Natural killer cell treated with Interleukin-12 subunit alpha and Interleukin-12 subunit beta and Interleukin-15 and Interleukin-18, amount 100 ng/mL, for 72 hours (primary cell): ENCODE measurements at regions not wholly inside any gene's neighbourhood (a gene's known extent, or its start where the extent isn't known, plus 50 kb on each side); places are given as distances from the start of the nearest gene placed in this dataset.
A peak's percentile ranks its signal among the peaks of the same experiment; 100 is the strongest.

ENCODE experiments used
- ATAC-seq, 2 donors: fragments of 150-1000 bp; cut with Tn5 transposase in 1 of 2; sonication (Bioruptor Pico), chemical (Tn5 transposase) in 1 of 2; 2 replicates each; pipeline ENCODE4 v1.10.0; 2021
- DNase-seq: peaks from one replicate; pipeline ENCODE4 v3.0.0; 2022; ENCODE audit warnings: low spot score
- H3K27ac Mint-ChIP-seq, 2 donors: 1 replicate in 1 of 2; 2 replicates in 1 of 2; pipeline ENCODE4 v1.8.0; 2022; ENCODE audit warnings: mixed read lengths in 2 of 2, mild to moderate bottlenecking in 1 of 2, moderate library complexity in 1 of 2
- H3K27me3 Mint-ChIP-seq, 2 donors: 1 replicate in 1 of 2; 2 replicates in 1 of 2; pipeline ENCODE4 v1.8.0; 2022; ENCODE audit warnings: mixed read lengths in 2 of 2
- H3K36me3 Mint-ChIP-seq: one replicate; pipeline ENCODE4 v1.8.0; 2022; ENCODE audit warnings: mixed read lengths
- H3K4me1 Mint-ChIP-seq, 2 donors: 1 replicate in 1 of 2; 2 replicates in 1 of 2; pipeline ENCODE4 v1.8.0; 2022; ENCODE audit warnings: low read depth in 2 of 2, mixed read lengths in 2 of 2, mild to moderate bottlenecking in 1 of 2
- H3K4me3 Mint-ChIP-seq: one replicate; pipeline ENCODE4 v1.8.0; 2022; ENCODE audit warnings: mixed read lengths
- H3K9me3 Mint-ChIP-seq: 2 replicates; pipeline ENCODE4 v1.8.0; 2022; ENCODE audit warnings: mixed read lengths

- no peak overlapping the region for H3K4me3 Mint-ChIP-seq
- H3K27ac Mint-ChIP-seq: no peak overlapping the region
- H3K4me1 Mint-ChIP-seq: peaks cover 9% of the 10 kb centered on the region in 2 donors
- peaks cover 5 to 7% of the 10 kb centered on the region in 2 donors for H3K27me3 Mint-ChIP-seq
- no peak for ATAC-seq
- H3K36me3 Mint-ChIP-seq: no peaks in the 10 kb centered on the region
- H3K9me3 Mint-ChIP-seq: no peaks in the 10 kb centered on the region
- DNase-seq: no peak
These were observed 96.5 kb upstream of the UBE2E2 start for GRCh38 chr3:23106666-23107065.

- H3K27ac Mint-ChIP-seq: no peak overlapping the region
- no peak overlapping the region for H3K4me3 Mint-ChIP-seq
- DNase-seq (no peak), ATAC-seq (no peak)
- no peaks in the 10 kb centered on the region for H3K36me3 Mint-ChIP-seq
- no peaks in the 10 kb centered on the region for H3K9me3 Mint-ChIP-seq
- peaks cover 5 to 7% of the 10 kb centered on the region in 2 donors for H3K27me3 Mint-ChIP-seq
- H3K4me1 Mint-ChIP-seq: peaks cover 9% of the 10 kb centered on the region in 2 donors
These were observed 95.9 kb upstream of the UBE2E2 start for GRCh38 chr3:23107221-23107620.

GRCh38 chr3:23108451-23109057, 94.6 kb upstream of the UBE2E2 start:
- H3K4me1 Mint-ChIP-seq: peaks cover 9% of the 10 kb centered on the region in 2 donors
- peaks cover 2% of the 10 kb centered on the region for H3K36me3 Mint-ChIP-seq
- no peak for DNase-seq

GRCh38 chr3:23111286-23111685, 91.8 kb upstream of the UBE2E2 start:
- H3K4me3 Mint-ChIP-seq: no peak overlapping the region
- H3K4me1 Mint-ChIP-seq: peaks cover 14 to 19% of the 10 kb centered on the region in 2 donors
- no peak overlapping the region for H3K27ac Mint-ChIP-seq
- peaks cover 8 to 10% of the 10 kb centered on the region in 2 donors for H3K27me3 Mint-ChIP-seq
- no peaks in the 10 kb centered on the region for H3K9me3 Mint-ChIP-seq
- ATAC-seq (no peak), DNase-seq (no peak)
- H3K36me3 Mint-ChIP-seq: peaks cover 4% of the 10 kb centered on the region

More at GRCh38 chr3:23108451-23109057, 94.6 kb upstream of the UBE2E2 start:
- ATAC-seq: no peak
- Mint-ChIP-seq H3K27me3 (peaks cover 7 to 9% of the 10 kb centered on the region in 2 donors), H3K27ac (no peak overlapping the region), H3K4me3 (no peak overlapping the region), H3K9me3 (no peaks in the 10 kb centered on the region)

- Mint-ChIP-seq H3K9me3 (no peaks in the 10 kb centered on the region), H3K4me1 (peaks cover 14 to 19% of the 10 kb centered on the region in 2 donors), H3K27me3 (peaks cover 8 to 10% of the 10 kb centered on the region in 2 donors), H3K27ac (no peak overlapping the region), H3K36me3 (peaks cover 4% of the 10 kb centered on the region), H3K4me3 (no peak overlapping the region)
- no peak for ATAC-seq
- no peak for DNase-seq
These were observed 91.3 kb upstream of the UBE2E2 start for GRCh38 chr3:23111797-23112196.

GRCh38 chr3:23112491-23112890, 90.6 kb upstream of the UBE2E2 start:
- H3K4me3 Mint-ChIP-seq: no peak overlapping the region
- H3K36me3 Mint-ChIP-seq: peaks cover 4% of the 10 kb centered on the region
- H3K27me3 Mint-ChIP-seq: peaks cover 9 to 15% of the 10 kb centered on the region in 2 donors

GRCh38 chr3:23113455-23114171, 89.5 kb upstream of the UBE2E2 start:
- peaks cover 13 to 20% of the 10 kb centered on the region in 2 donors for H3K27me3 Mint-ChIP-seq
- no peak for DNase-seq
- ATAC-seq: peak; percentile 57 to 67
- peaks cover 4% of the 10 kb centered on the region for H3K36me3 Mint-ChIP-seq
- no peaks in the 10 kb centered on the region for H3K9me3 Mint-ChIP-seq
- H3K4me3 Mint-ChIP-seq: no peak overlapping the region
- H3K4me1 Mint-ChIP-seq: peaks cover 7 to 13% of the 10 kb centered on the region in 2 donors
- peak overlapping the region in 1 of 2 donors; percentile 1 for H3K27ac Mint-ChIP-seq

More at GRCh38 chr3:23112491-23112890, 90.6 kb upstream of the UBE2E2 start:
- Mint-ChIP-seq H3K9me3 (no peaks in the 10 kb centered on the region), H3K27ac (no peak overlapping the region), H3K4me1 (peaks cover 14 to 19% of the 10 kb centered on the region in 2 donors)
- no peak for ATAC-seq
- DNase-seq: no peak

GRCh38 chr3:23114432-23114831, 88.7 kb upstream of the UBE2E2 start:
- Mint-ChIP-seq H3K36me3 (peaks cover 4% of the 10 kb centered on the region), H3K9me3 (no peaks in the 10 kb centered on the region), H3K27ac (peak overlapping the region in 1 of 2 donors; percentile 1), H3K27me3 (peaks cover 14 to 22% of the 10 kb centered on the region in 2 donors), H3K4me3 (no peak overlapping the region), H3K4me1 (peaks cover 5 to 9% of the 10 kb centered on the region in 2 donors)
- DNase-seq: no peak
- no peak for ATAC-seq

GRCh38 chr3:23115171-23115877, 87.8 kb upstream of the UBE2E2 start:
- Mint-ChIP-seq H3K27ac (no peak overlapping the region), H3K9me3 (no peaks in the 10 kb centered on the region), H3K36me3 (peaks cover 4% of the 10 kb centered on the region), H3K4me3 (no peak overlapping the region), H3K4me1 (peaks cover 5 to 9% of the 10 kb centered on the region in 2 donors), H3K27me3 (peaks cover 14 to 24% of the 10 kb centered on the region in 2 donors)
- no peak for ATAC-seq
- DNase-seq: no peak

GRCh38 chr3:23116081-23116837, 86.9 kb upstream of the UBE2E2 start:
- Mint-ChIP-seq H3K36me3 (peaks cover 4% of the 10 kb centered on the region), H3K27me3 (peaks cover 20 to 29% of the 10 kb centered on the region in 2 donors), H3K9me3 (no peaks in the 10 kb centered on the region), H3K27ac (no peak overlapping the region), H3K4me3 (no peak overlapping the region), H3K4me1 (peaks cover 5 to 9% of the 10 kb centered on the region in 2 donors)
- ATAC-seq (no peak), DNase-seq (no peak)

- Mint-ChIP-seq H3K27me3 (peaks cover 20 to 29% of the 10 kb centered on the region in 2 donors), H3K4me3 (no peak overlapping the region), H3K27ac (no peak overlapping the region), H3K9me3 (no peaks in the 10 kb centered on the region), H3K4me1 (peaks cover 5 to 9% of the 10 kb centered on the region in 2 donors), H3K36me3 (peaks cover 4% of the 10 kb centered on the region)
- no peak for ATAC-seq
- no peak for DNase-seq
These were observed 85.3 kb upstream of the UBE2E2 start for GRCh38 chr3:23117856-23118255.

GRCh38 chr3:23127196-23127595, 75.9 kb upstream of the UBE2E2 start:
- peaks cover 13 to 17% of the 10 kb centered on the region in 2 donors for H3K27me3 Mint-ChIP-seq
- no peak overlapping the region for H3K27ac Mint-ChIP-seq
- H3K36me3 Mint-ChIP-seq: no peaks in the 10 kb centered on the region
- peaks cover 10% of the 10 kb centered on the region for H3K9me3 Mint-ChIP-seq
- H3K4me3 Mint-ChIP-seq: no peak overlapping the region
- H3K4me1 Mint-ChIP-seq: no peaks in the 10 kb centered on the region
- DNase-seq (no peak), ATAC-seq (no peak)

- ATAC-seq (no peak), DNase-seq (no peak)
- H3K36me3 Mint-ChIP-seq: no peaks in the 10 kb centered on the region
- H3K27me3 Mint-ChIP-seq: peaks cover 13 to 14% of the 10 kb centered on the region in 2 donors
- no peaks in the 10 kb centered on the region for H3K4me1 Mint-ChIP-seq
- peaks cover 10% of the 10 kb centered on the region for H3K9me3 Mint-ChIP-seq
- H3K4me3 Mint-ChIP-seq: no peak overlapping the region
- H3K27ac Mint-ChIP-seq: no peak overlapping the region
These were observed 74.5 kb upstream of the UBE2E2 start for GRCh38 chr3:23128655-23129054.
